SU-DHL-6 (cell line): ENCODE measurements at regions not wholly inside any gene's neighbourhood (a gene's known extent, or its start where the extent isn't known, plus 50 kb on each side); places are given as distances from the start of the nearest gene placed in this dataset.
"Not testable (repeated sequence)": the region's sequence is repeated elsewhere in the genome, so short reads cannot be mapped to it uniquely, and the experiment has no call there.

Experiments
- H2AFZ ChIP-seq: fragments of 200-600 bp; sonication (generic); 2 replicates; pipeline ENCODE4 v1.6.1; 2014; ENCODE audit warnings: low read depth, mild to moderate bottlenecking, moderate library complexity, mixed read lengths, antibody characterized with exemption, low read length; ENCODE audit not compliant: severe bottlenecking
- H3F3A ChIP-seq: fragments of 200-600 bp; shearing (Covaris generic); 2 replicates; pipeline ENCODE4 v1.6.0; 2016; ENCODE audit warnings: antibody characterized with exemption, mild to moderate bottlenecking; ENCODE audit not compliant: insufficient read depth
- H3K27ac ChIP-seq: fragments of 200-600 bp; sonication (generic); 2 replicates; pipeline ENCODE4 v1.5.1; 2016; ENCODE audit warnings: low read depth, mild to moderate bottlenecking, low read length, moderate library complexity, mixed read lengths
- H3K27me3 ChIP-seq: fragments of 200-600 bp; sonication (generic), shearing (Covaris generic); 2 replicates; pipeline ENCODE4 v1.6.0; 2014; ENCODE audit warnings: mild to moderate bottlenecking, low read length
- H3K36me3 ChIP-seq: fragments of 200-600 bp; sonication (generic); 2 replicates; pipeline ENCODE4 v1.6.1; 2014; ENCODE audit warnings: mild to moderate bottlenecking, low read length, mixed read lengths
- H3K4me2 ChIP-seq: fragments of 300-600, 200-600 bp; shearing (Covaris generic), sonication (generic); 2 replicates; pipeline ENCODE4 v1.6.0; 2014; ENCODE audit warnings: low read length, low read depth, mild to moderate bottlenecking; ENCODE audit not compliant: poor library complexity, severe bottlenecking
- H3K4me3 ChIP-seq: fragments of 200-600 bp; sonication (generic); 2 replicates; pipeline ENCODE4 v1.5.1; 2014; ENCODE audit warnings: antibody characterized with exemption, low read length, mild to moderate bottlenecking, mixed read lengths; ENCODE audit not compliant: insufficient read depth, poor library complexity, severe bottlenecking
- H3K79me2 ChIP-seq: fragments of 200-600 bp; sonication (generic); 2 replicates; pipeline ENCODE4 v1.6.1; 2014; ENCODE audit warnings: mild to moderate bottlenecking, low read length, moderate library complexity; ENCODE audit not compliant: insufficient read depth
- H3K9ac ChIP-seq: fragments of 200-600 bp; sonication (generic); 2 replicates; pipeline ENCODE4 v1.7.0; 2014; ENCODE audit warnings: mild to moderate bottlenecking, low read length
- H3K9me2 ChIP-seq: fragments of 200-600 bp; sonication (generic); replicated peaks from 2 replicates; pipeline ENCODE4 v1.6.1; 2014; ENCODE audit warnings: low read length; ENCODE audit not compliant: insufficient read depth
- H3K9me3 ChIP-seq: fragments of 200-600 bp; sonication (generic); 2 replicates; pipeline ENCODE4 v1.6.1; 2014; ENCODE audit warnings: low read length, mixed read lengths; ENCODE audit not compliant: insufficient read depth
- H4K20me1 ChIP-seq: fragments of 200-600 bp; sonication (generic); 2 replicates; pipeline ENCODE4 v1.6.1; 2014; ENCODE audit warnings: low read depth, mild to moderate bottlenecking, antibody characterized with exemption, low read length, moderate library complexity, mixed read lengths
- CTCF ChIP-seq: fragments of 200-600 bp; sonication (generic); IDR thresholded peaks from one replicate; pipeline ENCODE4 v1.5.1; 2017; ENCODE audit warnings: antibody characterized with exemption, mild to moderate bottlenecking, low read length, moderate library complexity; ENCODE audit not compliant: insufficient read depth, poor library complexity, severe bottlenecking
- EZH2phosphoT487 ChIP-seq: fragments of 200-600 bp; sonication (generic), shearing (Covaris generic); conservative IDR thresholded peaks from 2 replicates; pipeline ENCODE4 v1.6.1; 2018; ENCODE audit warnings: mild to moderate bottlenecking, antibody characterized with exemption, low read length, moderate library complexity, mixed read lengths

- Histone ChIP-seq H3K79me2 (no peaks in the 10 kb centered on the region), H3K9ac (no peak overlapping the region), H3K27me3 (no peaks in the 10 kb centered on the region), H3K9me2 (no peaks in the 10 kb centered on the region), H2AFZ (no peak overlapping the region), H3K27ac (no peak overlapping the region), H4K20me1 (no peaks in the 10 kb centered on the region), H3K9me3 (no peaks in the 10 kb centered on the region), H3K36me3 (no peaks in the 10 kb centered on the region), H3F3A (no peaks in the 10 kb centered on the region), H3K4me3 (no peak overlapping the region), H3K4me2 (no peak overlapping the region)
- TF ChIP-seq CTCF (peak; percentile 28), EZH2phosphoT487 (no peak)
These were observed 207.1 kb downstream of the TBC1D2B start for GRCh38 chr15:77870195-77871065.

- H3K79me2 ChIP-seq = no peaks in the 10 kb centered on the region
- H3K27me3 ChIP-seq = no peaks in the 10 kb centered on the region
- no peak for TF ChIP-seq CTCF
- TF ChIP-seq EZH2phosphoT487 = no peak
- no peaks in the 10 kb centered on the region for H3K9me3 ChIP-seq
- no peak overlapping the region for H3K9ac ChIP-seq
- no peak overlapping the region for H3K4me2 ChIP-seq
- no peaks in the 10 kb centered on the region for H3F3A ChIP-seq
- H2AFZ ChIP-seq = no peak overlapping the region
- H3K4me3 ChIP-seq = no peak overlapping the region
- H4K20me1 ChIP-seq = no peaks in the 10 kb centered on the region
- no peaks in the 10 kb centered on the region for H3K36me3 ChIP-seq
- H3K9me2 ChIP-seq = no peaks in the 10 kb centered on the region
- no peak overlapping the region for H3K27ac ChIP-seq
These were observed 208.3 kb downstream of the TBC1D2B start for GRCh38 chr15:77869021-77869895.

GRCh38 chr15:77868048-77868629 lies 209.4 kb downstream of the TBC1D2B start:
- not testable (repeated sequence) for H3K27me3 ChIP-seq, H3K4me2 ChIP-seq, H2AFZ ChIP-seq

More at GRCh38 chr15:77868048-77868629, 209.4 kb downstream of the TBC1D2B start:
- H3F3A ChIP-seq, H3K9me2 ChIP-seq, H3K27ac ChIP-seq, H3K9ac ChIP-seq, H3K4me3 ChIP-seq, H4K20me1 ChIP-seq, H3K9me3 ChIP-seq, H3K36me3 ChIP-seq, H3K79me2 ChIP-seq: not testable (repeated sequence)
